ENCODE measurements at regions not wholly inside any gene's neighbourhood (a gene's known extent, or its start where the extent isn't known, plus 50 kb on each side); places are given as distances from the start of the nearest gene placed in this dataset.

DNA sequence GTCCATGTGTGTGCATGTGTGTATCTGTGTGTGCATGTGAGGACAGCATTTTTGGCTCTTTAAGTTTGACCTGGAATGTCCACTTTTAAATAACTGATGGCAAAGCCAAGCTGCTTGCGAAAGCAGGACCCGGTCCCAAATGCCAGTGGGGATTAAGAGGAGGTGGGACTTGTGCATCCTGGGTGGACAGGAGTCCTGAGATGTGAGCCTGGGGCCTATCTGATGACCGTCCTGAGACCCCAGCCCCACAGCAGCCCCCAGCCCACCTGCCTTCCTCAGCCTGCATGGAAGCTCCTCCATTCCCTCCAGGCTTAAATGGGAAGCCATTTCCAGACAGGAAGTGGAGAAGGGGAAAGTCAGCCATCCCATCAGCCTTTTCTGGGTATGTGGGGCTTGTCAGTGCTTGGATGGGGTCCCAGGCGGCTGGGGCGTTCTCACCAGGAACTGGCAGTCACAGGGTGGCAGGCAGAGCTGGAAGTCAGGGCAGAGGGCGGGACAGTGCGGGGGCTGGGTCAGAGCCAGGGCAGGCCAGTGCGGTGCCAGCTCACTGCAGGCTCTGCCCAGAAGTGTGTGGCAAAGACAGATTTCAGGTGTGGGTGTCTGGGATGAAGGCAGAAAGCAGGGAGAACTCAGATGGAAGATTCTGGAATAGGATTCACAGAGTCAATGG lies 117.8 kb downstream of the ACKR3 start:
- Mint-ChIP-seq H3K9me3 (no peaks in the 10 kb centered on the region), H3K27me3 (ENCODE audit: low read depth) (peaks cover 4% of the 10 kb centered on the region), H3K4me3 (no peak overlapping the region), H3K4me1 (ENCODE audit: low read depth) (no peaks in the 10 kb centered on the region), H3K27ac (no peak overlapping the region), H3K36me3 (ENCODE audit: low read depth) (no peaks in the 10 kb centered on the region)

DNA sequence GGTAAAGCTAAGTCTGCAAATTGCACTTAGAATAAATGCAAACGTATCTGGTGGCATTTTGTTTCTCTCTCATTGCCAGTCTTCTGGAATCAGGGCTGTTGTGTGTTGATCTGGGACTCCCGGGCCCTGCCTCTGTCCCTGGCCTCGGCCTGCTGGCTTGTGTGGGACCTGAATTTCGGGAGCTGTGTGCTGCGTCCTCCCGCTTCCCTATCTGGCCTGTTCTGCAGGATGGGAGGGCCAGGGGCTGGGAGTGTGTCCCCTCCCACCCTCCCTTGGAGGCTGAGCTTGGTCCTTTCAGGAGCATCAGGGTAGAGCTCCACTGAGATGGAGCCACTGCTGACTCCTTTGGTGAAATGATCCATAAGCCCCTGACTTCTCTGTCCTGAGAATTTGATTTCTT lies 118.5 kb downstream of the ACKR3 start:
- no peak overlapping the region for H3K4me3 Mint-ChIP-seq

DNA sequence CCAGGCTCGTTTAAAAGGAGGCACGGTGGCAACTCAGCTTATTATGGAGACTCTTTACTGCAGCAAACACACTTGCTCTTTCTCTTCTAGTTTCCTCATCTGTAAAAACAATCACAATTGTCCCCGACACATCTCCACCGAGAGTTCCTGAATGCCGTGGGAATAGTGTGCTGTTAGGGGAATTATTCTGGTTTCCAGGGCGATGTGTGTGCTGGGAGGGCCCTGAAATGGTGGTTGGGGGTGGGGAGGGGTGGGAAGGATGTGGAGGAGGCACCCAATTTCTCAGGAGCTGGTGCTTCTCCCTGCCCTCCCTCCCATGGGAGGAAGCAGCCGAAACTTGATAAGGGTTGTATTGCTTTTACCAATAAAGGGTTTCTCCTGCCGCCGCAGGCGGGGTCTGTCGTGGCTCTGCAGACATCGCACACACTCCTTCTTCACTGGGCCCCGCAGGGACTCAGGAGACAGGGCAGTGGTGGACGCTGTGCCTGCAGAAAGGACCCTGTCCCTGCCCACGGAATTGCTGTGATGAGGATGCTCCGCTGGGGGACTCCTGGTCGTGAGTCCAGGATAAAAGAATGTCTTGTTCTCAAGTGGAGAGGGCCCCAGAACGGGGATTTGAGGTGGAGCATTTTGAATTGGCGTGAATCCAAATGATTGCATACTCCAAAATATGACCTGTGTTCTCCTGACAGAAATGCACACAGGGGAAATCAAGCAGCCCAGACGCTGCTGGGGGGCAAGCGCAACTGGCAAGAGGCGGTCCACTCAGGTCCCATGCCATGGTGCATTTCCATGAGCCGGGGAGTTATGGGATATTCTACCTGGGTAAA lies 119.2 kb downstream of the ACKR3 start:
- no peaks in the 10 kb centered on the region for H3K9me3 Mint-ChIP-seq
- H3K4me1 Mint-ChIP-seq (ENCODE audit: low read depth) = no peaks in the 10 kb centered on the region
- peaks cover 4% of the 10 kb centered on the region for H3K27me3 Mint-ChIP-seq (ENCODE audit: low read depth)
- H3K4me3 Mint-ChIP-seq = no peak overlapping the region
- no peaks in the 10 kb centered on the region for H3K36me3 Mint-ChIP-seq (ENCODE audit: low read depth)
- no peak overlapping the region for H3K27ac Mint-ChIP-seq

More for the DNA sequence above, 118.5 kb downstream of the ACKR3 start:
- H3K9me3 Mint-ChIP-seq = no peaks in the 10 kb centered on the region
- H3K27ac Mint-ChIP-seq = no peak overlapping the region
- no peaks in the 10 kb centered on the region for H3K4me1 Mint-ChIP-seq (ENCODE audit: low read depth)
- peaks cover 4% of the 10 kb centered on the region for H3K27me3 Mint-ChIP-seq (ENCODE audit: low read depth)
- H3K36me3 Mint-ChIP-seq (ENCODE audit: low read depth) = no peaks in the 10 kb centered on the region

DNA sequence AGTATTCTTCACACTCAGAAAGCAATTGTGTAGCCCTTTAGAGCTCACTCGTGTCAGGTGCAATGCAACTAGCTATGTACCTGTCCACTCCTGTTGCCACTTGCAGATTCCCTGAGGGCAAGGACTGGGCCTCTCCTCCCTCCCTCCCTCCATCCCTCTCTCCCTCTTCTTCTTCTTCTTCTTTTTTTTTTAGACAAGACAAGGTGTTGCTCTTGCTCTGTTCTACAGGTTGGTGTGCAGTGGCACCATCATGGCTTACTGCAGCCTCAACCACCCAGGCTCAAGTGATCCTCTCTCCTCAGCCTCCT lies 119.7 kb downstream of the ACKR3 start:
- H3K27ac Mint-ChIP-seq = no peak overlapping the region
- H3K4me3 Mint-ChIP-seq = no peak overlapping the region
- no peaks in the 10 kb centered on the region for H3K4me1 Mint-ChIP-seq (ENCODE audit: low read depth)
- H3K27me3 Mint-ChIP-seq (ENCODE audit: low read depth) = peaks cover 4% of the 10 kb centered on the region
- no peaks in the 10 kb centered on the region for H3K36me3 Mint-ChIP-seq (ENCODE audit: low read depth)
- H3K9me3 Mint-ChIP-seq = no peaks in the 10 kb centered on the region

DNA sequence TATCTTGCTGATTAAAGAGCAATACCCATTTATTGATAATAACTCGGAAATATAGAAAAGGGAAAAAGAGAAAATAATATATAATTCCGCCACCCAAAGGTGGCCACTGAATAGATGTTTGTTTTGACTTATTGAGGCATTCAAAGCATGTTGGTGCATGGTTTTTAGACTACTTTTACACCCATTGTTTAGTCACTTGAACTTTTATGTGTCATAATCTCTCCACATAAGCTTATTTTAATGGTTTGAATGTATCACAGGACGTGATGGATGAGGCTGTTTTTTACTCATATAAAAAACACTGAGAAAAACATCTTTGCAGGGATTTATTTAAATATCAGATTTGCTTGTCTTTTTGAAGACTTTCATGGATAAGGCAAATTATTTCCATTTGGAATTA lies 120.4 kb downstream of the ACKR3 start:
- Mint-ChIP-seq H3K27ac (no peak overlapping the region), H3K9me3 (no peaks in the 10 kb centered on the region), H3K36me3 (ENCODE audit: low read depth) (no peaks in the 10 kb centered on the region), H3K4me3 (no peak overlapping the region), H3K4me1 (ENCODE audit: low read depth) (no peaks in the 10 kb centered on the region), H3K27me3 (ENCODE audit: low read depth) (peaks cover 4% of the 10 kb centered on the region)

DNA sequence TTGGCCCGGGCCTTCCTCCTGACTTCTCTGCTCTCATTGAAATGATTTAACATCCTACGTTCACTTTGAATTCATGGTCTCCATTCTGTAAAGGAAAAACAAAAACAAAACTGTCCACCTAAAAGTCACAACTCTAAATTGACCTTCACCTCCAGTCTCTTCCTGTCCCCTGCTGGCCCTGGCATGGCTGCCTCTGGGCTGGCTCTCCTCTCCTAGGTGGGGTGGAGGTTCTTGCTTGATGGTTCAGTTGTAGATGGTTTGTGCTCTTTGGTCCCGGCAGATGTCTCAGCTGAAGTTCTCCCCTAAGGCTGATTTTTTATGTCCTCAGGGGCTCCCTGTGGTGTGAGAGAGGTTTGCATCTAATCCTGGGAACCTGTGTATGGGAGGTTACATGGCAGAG lies 121.1 kb downstream of the ACKR3 start:
- H3K4me1 Mint-ChIP-seq (ENCODE audit: low read depth) = no peaks in the 10 kb centered on the region

DNA sequence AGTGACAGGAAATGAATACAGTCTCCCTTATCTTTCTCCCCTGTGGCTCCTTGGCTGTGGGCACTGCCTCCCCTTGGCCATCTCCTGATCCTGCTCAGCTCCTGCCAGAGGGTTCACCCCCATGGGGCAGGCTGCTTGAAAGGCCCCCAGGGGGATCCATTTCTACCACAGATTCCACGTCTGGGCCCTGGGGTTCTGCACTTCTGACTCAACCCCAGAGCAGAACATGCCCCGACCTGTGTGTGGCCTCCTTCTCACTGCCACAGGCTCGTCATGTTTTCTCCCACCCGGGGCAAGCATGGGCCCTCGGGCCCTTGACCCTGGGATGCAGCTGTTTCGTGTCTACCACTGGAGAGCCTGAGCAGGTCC lies 122.2 kb downstream of the ACKR3 start:
- Mint-ChIP-seq H3K27ac (no peak overlapping the region), H3K36me3 (ENCODE audit: low read depth) (no peaks in the 10 kb centered on the region), H3K4me3 (no peak overlapping the region), H3K9me3 (no peaks in the 10 kb centered on the region), H3K27me3 (ENCODE audit: low read depth) (peaks cover 4% of the 10 kb centered on the region), H3K4me1 (ENCODE audit: low read depth) (no peaks in the 10 kb centered on the region)

More for the DNA sequence above, 121.1 kb downstream of the ACKR3 start:
- no peaks in the 10 kb centered on the region for H3K36me3 Mint-ChIP-seq (ENCODE audit: low read depth)
- H3K27ac Mint-ChIP-seq = no peak overlapping the region
- H3K9me3 Mint-ChIP-seq = no peaks in the 10 kb centered on the region
- H3K27me3 Mint-ChIP-seq (ENCODE audit: low read depth) = peaks cover 4% of the 10 kb centered on the region
- H3K4me3 Mint-ChIP-seq = no peak overlapping the region

DNA sequence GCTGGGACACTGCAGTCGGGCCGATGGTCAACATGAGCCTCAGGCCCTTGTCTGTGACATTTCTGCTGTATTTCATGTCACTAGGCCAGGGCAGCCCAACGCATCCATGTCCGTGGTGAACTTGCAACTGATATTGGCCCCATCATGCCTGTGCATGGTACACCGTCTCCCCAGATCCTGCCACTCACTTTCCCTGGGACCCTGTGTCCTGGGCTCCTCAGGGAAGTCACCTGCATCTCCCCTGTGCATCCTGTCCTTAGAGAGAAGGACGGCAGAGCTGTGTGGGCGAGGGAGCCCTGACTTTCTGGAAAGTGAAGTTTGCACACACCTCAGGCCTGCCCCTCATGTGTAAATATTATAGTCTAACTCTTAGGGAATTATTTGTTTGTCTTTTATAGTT lies 123.3 kb downstream of the ACKR3 start:
- Mint-ChIP-seq H3K9me3 (no peaks in the 10 kb centered on the region), H3K27ac (no peak overlapping the region), H3K4me1 (ENCODE audit: low read depth) (no peaks in the 10 kb centered on the region), H3K36me3 (ENCODE audit: low read depth) (no peaks in the 10 kb centered on the region), H3K4me3 (no peak overlapping the region), H3K27me3 (ENCODE audit: low read depth) (peaks cover 4% of the 10 kb centered on the region)

DNA sequence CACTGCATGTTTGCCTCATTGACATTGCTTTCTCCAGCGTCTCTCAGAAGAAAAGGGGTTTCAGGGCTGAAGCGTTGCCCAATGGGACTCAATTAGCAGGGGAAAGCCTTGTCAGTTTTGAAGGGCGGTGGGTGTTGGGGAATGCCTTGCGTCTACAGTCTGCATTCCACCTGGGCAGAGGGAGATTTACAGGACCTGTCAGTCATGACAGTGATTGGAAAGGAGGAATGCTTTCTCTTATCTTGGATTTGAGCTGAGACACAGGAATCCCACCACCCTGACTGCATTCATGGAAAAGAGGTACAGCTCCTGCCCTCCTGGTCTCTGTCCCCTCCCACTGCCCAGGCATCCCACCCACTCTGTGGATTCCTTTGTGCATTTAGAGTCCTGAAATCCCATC lies 123.9 kb downstream of the ACKR3 start:
- Mint-ChIP-seq H3K27ac (no peak overlapping the region), H3K36me3 (ENCODE audit: low read depth) (no peaks in the 10 kb centered on the region), H3K9me3 (no peaks in the 10 kb centered on the region), H3K27me3 (ENCODE audit: low read depth) (peaks cover 4% of the 10 kb centered on the region), H3K4me3 (no peak overlapping the region), H3K4me1 (ENCODE audit: low read depth) (no peaks in the 10 kb centered on the region)

DNA sequence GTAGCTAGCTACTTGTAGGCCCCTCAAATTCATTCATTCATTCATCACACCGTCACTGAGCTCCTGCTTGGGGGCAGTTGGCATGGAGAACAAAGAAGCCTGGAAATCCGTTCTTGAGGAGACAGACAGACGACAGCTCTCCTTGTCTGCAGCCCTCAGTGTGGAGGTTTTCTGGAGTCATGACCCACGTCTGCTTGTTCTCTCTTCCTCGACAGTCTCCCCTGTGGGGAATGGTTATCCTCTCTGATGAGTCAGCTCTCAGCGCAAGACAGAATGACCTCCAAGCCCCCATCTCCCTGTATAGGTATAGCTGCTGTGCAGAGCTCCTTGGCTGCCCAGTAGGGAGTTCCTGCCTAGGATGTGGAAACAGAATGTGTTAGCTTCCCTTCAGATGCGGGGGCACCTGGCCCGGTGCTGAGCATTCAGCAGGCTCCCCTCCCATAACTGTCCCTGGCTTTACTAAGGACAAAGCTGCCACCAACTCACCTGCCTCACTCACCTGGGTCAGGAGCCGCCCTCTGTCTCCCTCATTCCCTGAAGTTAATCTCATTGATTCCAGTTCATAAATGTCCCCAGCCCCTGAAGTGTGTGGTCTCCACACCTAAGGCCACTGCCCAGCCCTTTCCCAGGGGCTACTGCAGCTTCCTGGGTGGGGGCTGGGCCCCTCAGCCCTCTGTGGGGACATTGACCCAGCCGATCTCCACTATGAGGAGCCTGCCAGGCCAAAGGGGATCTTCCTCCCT lies 124.7 kb downstream of the ACKR3 start:
- Mint-ChIP-seq H3K27me3 (ENCODE audit: low read depth) (peaks cover 7% of the 10 kb centered on the region), H3K4me1 (ENCODE audit: low read depth) (no peaks in the 10 kb centered on the region), H3K4me3 (no peak overlapping the region), H3K9me3 (no peaks in the 10 kb centered on the region), H3K36me3 (ENCODE audit: low read depth) (no peaks in the 10 kb centered on the region), H3K27ac (no peak overlapping the region)

DNA sequence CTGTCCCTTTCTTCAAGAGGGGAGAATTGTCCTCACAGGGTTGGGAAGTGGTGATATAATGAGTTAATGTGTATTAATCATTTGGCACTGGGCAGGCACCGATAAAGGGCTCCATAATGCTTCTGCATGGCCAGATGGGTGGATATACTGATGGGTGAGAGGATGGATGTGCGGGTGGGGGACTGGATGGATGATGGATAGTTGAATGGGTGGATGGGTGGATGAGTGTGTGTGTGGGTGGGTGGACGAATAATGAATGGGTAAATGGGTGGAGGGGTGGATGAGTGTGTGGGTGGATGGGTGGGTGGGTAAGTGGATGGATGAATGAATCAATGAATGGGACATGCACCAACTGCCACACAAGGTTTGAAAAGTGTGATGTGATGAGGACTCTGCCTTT lies 127.2 kb downstream of the ACKR3 start:
- no peaks in the 10 kb centered on the region for H3K4me1 Mint-ChIP-seq (ENCODE audit: low read depth)

DNA sequence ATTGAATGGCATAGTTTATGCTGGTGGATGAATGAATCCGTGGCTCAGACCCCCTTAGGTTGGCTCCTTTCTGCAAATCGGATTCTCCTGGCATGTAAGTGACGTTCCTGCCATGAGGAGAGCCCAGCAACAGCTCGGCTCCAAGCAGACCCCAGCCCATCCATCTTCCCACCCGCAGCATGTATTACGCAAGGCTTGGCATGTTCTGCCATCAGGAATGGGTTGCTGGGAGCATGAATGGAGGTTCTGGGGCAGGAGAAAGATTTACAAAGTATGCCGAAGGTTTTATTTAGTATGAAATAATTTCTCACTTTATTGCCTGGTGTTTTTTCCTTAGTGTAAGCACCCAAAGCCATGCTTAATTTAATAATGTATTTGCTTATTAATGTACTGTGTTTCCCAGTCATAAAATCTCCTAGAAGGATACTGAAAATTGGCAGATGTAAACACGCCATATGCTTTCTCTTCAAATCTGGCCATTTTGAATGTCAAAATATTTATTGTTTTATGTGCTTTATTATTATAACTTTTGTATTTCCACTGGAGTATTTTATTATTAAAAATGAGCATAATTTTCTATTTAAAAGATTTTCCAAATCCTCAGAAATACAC lies 128.5 kb downstream of the ACKR3 start:
- H3K4me3 Mint-ChIP-seq = no peak overlapping the region
- H3K27ac Mint-ChIP-seq = no peak overlapping the region
- peaks cover 3% of the 10 kb centered on the region for H3K27me3 Mint-ChIP-seq (ENCODE audit: low read depth)
- H3K9me3 Mint-ChIP-seq = no peaks in the 10 kb centered on the region
- H3K36me3 Mint-ChIP-seq (ENCODE audit: low read depth) = no peaks in the 10 kb centered on the region
- no peaks in the 10 kb centered on the region for H3K4me1 Mint-ChIP-seq (ENCODE audit: low read depth)

More for the DNA sequence above, 127.2 kb downstream of the ACKR3 start:
- Mint-ChIP-seq H3K4me3 (no peak overlapping the region), H3K36me3 (ENCODE audit: low read depth) (no peaks in the 10 kb centered on the region), H3K27ac (no peak overlapping the region), H3K9me3 (no peaks in the 10 kb centered on the region), H3K27me3 (ENCODE audit: low read depth) (peaks cover 3% of the 10 kb centered on the region)

DNA sequence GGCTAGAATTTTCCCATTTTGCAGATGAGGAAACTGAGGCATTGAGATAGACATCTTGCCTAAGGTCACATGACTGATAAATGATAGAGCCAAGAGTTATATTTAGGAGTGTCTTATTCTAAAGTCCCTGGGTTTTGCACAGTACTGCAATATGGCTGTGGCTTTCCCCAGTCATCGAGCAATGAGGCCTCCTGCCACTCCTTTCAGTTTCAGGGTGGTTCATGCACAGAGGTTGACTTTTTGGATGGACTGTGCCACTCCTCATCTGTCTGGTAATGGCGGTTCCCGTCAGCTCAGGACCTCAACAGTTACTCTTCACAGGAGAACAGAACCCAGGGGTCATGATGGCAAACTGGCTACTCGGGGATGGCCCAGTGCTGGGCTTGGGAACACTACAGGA lies 131.1 kb downstream of the ACKR3 start:
- H3K36me3 Mint-ChIP-seq (ENCODE audit: low read depth) = no peaks in the 10 kb centered on the region
- no peak overlapping the region for H3K4me3 Mint-ChIP-seq
- H3K27me3 Mint-ChIP-seq (ENCODE audit: low read depth) = peaks cover 3% of the 10 kb centered on the region
- no peaks in the 10 kb centered on the region for H3K9me3 Mint-ChIP-seq
- H3K4me1 Mint-ChIP-seq (ENCODE audit: low read depth) = no peaks in the 10 kb centered on the region
- no peak overlapping the region for H3K27ac Mint-ChIP-seq

DNA sequence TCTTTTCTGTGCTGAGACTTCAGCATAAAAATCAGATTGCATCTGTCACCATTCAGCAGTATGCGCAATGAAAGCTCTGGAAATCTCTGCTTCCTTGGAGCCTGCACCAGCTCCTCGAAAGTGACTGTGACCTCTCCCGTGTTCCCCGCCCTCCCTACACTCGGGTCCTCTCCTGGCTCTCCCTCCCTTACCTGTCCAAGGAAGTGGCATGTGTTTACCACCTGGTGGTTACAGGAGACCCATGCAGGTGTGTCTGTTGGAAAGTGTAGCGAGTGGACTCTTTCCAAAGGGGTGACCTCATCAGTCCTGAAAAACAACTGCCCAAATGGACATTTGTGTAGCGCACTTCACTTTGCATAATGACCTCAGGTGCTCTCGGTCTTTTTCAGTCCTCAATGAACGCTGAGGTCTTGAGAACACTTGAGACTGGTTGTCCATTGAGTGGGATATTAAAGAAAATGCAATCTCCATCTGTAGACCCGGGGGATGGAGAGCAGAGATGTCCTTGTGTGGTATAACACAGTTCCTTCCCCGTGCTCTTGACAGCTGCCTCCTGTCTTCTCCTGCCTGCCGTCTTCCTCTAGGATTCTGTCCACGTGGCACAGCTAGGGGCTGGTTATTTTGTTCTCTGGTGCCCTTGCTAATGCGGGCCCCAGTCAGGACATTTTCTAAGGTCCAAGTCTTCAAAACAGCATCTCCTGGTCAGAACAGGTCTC lies 133.2 kb downstream of the ACKR3 start:
- Mint-ChIP-seq H3K27me3 (ENCODE audit: low read depth) (peaks cover 3% of the 10 kb centered on the region), H3K27ac (no peak overlapping the region), H3K4me1 (ENCODE audit: low read depth) (no peaks in the 10 kb centered on the region), H3K36me3 (ENCODE audit: low read depth) (no peaks in the 10 kb centered on the region), H3K9me3 (no peaks in the 10 kb centered on the region), H3K4me3 (no peak overlapping the region)

All from T-helper 1 cell treated with Interleukin-12 subunit alpha and Interleukin-12 subunit beta and Interleukin-4 antibody, amounts not matched to agents 30 μg/mL and 1 μg/mL, for 36 hours (primary cell).